Trophoblast cell (in vitro differentiated cells and primary cell): ENCODE measurements at regions not wholly inside any gene's neighbourhood (a gene's known extent, or its start where the extent isn't known, plus 50 kb on each side); places are given as distances from the start of the nearest gene placed in this dataset.
A peak's percentile ranks its signal among the peaks of the same experiment; 100 is the strongest.

Source experiments
- DNase-seq, 2 donors: peaks; one replicate each; pipeline ENCODE4 v3.0.0-alpha.2; 2016
- H2AFZ ChIP-seq: 2 replicates; pipeline ENCODE4 v1.6.1; 2013; ENCODE audit warnings: low read length, moderate library complexity, mild to moderate bottlenecking; ENCODE audit not compliant: insufficient read depth, poor library complexity
- H2AK5ac ChIP-seq: 2 replicates; pipeline ENCODE4 v1.6.1; 2013; ENCODE audit warnings: mild to moderate bottlenecking, low read length
- H2BK120ac ChIP-seq: 2 replicates; pipeline ENCODE4 v1.6.1; 2013; ENCODE audit warnings: low read length, mild to moderate bottlenecking, moderate library complexity; ENCODE audit not compliant: insufficient read depth, poor library complexity
- H2BK12ac ChIP-seq: 2 replicates; pipeline ENCODE4 v1.6.1; 2013; ENCODE audit warnings: mild to moderate bottlenecking, low read length, moderate library complexity
- H2BK5ac ChIP-seq: 2 replicates; pipeline ENCODE4 v1.6.1; 2013; ENCODE audit warnings: low read length, low read depth, moderate library complexity, mild to moderate bottlenecking; ENCODE audit not compliant: poor library complexity
- H3K14ac ChIP-seq: 2 replicates; pipeline ENCODE4 v1.6.1; 2013; ENCODE audit warnings: mild to moderate bottlenecking, low read length
- H3K18ac ChIP-seq: 2 replicates; pipeline ENCODE4 v1.6.1; 2013; ENCODE audit warnings: mild to moderate bottlenecking, low read length
- H3K23ac ChIP-seq: 2 replicates; pipeline ENCODE4 v1.6.1; 2013; ENCODE audit warnings: low read length
- H3K27ac ChIP-seq: 2 replicates; pipeline ENCODE4 v1.5.1; 2013; ENCODE audit warnings: low read depth, mild to moderate bottlenecking, inconsistent platforms, low read length, moderate library complexity
- H3K27me3 ChIP-seq: 2 replicates; pipeline ENCODE4 v1.6.1; 2013; ENCODE audit warnings: inconsistent platforms, mild to moderate bottlenecking, low read length, moderate library complexity; ENCODE audit not compliant: insufficient read depth
- H3K36me3 ChIP-seq, 2 experiments: 1 replicate in 1 of 2; 2 replicates in 1 of 2; pipeline ENCODE4 v1.6.1; 2013; ENCODE audit warnings: low read length in 2 of 2, mild to moderate bottlenecking in 2 of 2, moderate library complexity in 1 of 2; ENCODE audit not compliant: insufficient read depth in 2 of 2, control insufficient read depth in 1 of 2
- H3K4ac ChIP-seq: 2 replicates; pipeline ENCODE4 v1.6.1; 2013; ENCODE audit warnings: low read depth, mild to moderate bottlenecking, low read length, moderate library complexity
- H3K4me1 ChIP-seq, 2 experiments: 1 replicate in 1 of 2; 2 replicates in 1 of 2; pipeline ENCODE4 v1.6.1; 2013; ENCODE audit warnings: low read length in 2 of 2, mild to moderate bottlenecking in 2 of 2, moderate library complexity in 1 of 2; ENCODE audit not compliant: insufficient read depth in 2 of 2, control insufficient read depth in 1 of 2
- H3K4me2 ChIP-seq: 2 replicates; pipeline ENCODE4 v1.6.1; 2013; ENCODE audit warnings: inconsistent platforms, mild to moderate bottlenecking, low read length, moderate library complexity
- H3K4me3 ChIP-seq: 2 replicates; pipeline ENCODE4 v1.5.1; 2013; ENCODE audit warnings: mild to moderate bottlenecking, low read depth, low read length, inconsistent platforms
- H3K79me1 ChIP-seq: one replicate; pipeline ENCODE4 v1.6.1; 2013; ENCODE audit warnings: low read length
- H3K79me2 ChIP-seq: 2 replicates; pipeline ENCODE4 v1.6.1; 2013; ENCODE audit warnings: low read length, mild to moderate bottlenecking; ENCODE audit not compliant: control insufficient read depth, insufficient read depth, poor library complexity
- H3K9ac ChIP-seq: 2 replicates; pipeline ENCODE4 v1.6.1; 2013; ENCODE audit warnings: mild to moderate bottlenecking, low read length
- H3K9me3 ChIP-seq: 2 replicates; pipeline ENCODE4 v1.6.1; 2013; ENCODE audit warnings: low read depth, mild to moderate bottlenecking, control low read depth, inconsistent platforms, low read length; ENCODE audit not compliant: insufficient read depth
- H4K12ac ChIP-seq: 2 replicates; pipeline ENCODE4 v1.6.1; 2013; ENCODE audit warnings: low read depth, mild to moderate bottlenecking, low read length, moderate library complexity
- H4K8ac ChIP-seq: 2 replicates; pipeline ENCODE4 v1.6.1; 2013; ENCODE audit warnings: low read depth, mild to moderate bottlenecking, low read length, moderate library complexity
- H4K91ac ChIP-seq: one replicate; pipeline ENCODE4 v1.6.1; 2013; ENCODE audit warnings: low read depth, mild to moderate bottlenecking, low read length, moderate library complexity
- WGBS: extraction: QIAGEN DNeasy Blood & Tissue Kit; methylation state at CpG from one replicate; pipeline ENCODE4 v1.1.7; 2013; ENCODE audit warnings: missing lambda C conversion rate; ENCODE audit not compliant: insufficient read length, insufficient coverage; ENCODE audit errors: extremely low coverage; 5-methylcytosine and 5-hydroxymethylcytosine counted together

GRCh38 chr2:150989969-150990368 lies 271.7 kb downstream of the RBM43 start:
- Histone ChIP-seq H2BK12ac (no peak overlapping the region), H2BK120ac (no peak overlapping the region), H4K8ac (no peak overlapping the region), H3K4me2 (no peak overlapping the region), H3K23ac (no peak overlapping the region), H4K91ac (no peak overlapping the region), H3K27me3 (no peaks in the 10 kb centered on the region), H3K36me3 (peaks cover 17 to 20% of the 10 kb centered on the region in 2 experiments), H3K18ac (no peak overlapping the region), H3K79me1 (peaks cover 7% of the 10 kb centered on the region), H3K79me2 (no peaks in the 10 kb centered on the region), H2AFZ (no peak overlapping the region), H3K4ac (no peak overlapping the region), H4K12ac (no peak overlapping the region), H3K27ac (no peak overlapping the region), H3K9me3 (peaks cover 3% of the 10 kb centered on the region), H3K4me1 (peaks cover 4 to 11% of the 10 kb centered on the region in 2 experiments), H2BK5ac (no peak overlapping the region), H3K14ac (no peak overlapping the region), H2AK5ac (no peak overlapping the region), H3K9ac (no peak overlapping the region), H3K4me3 (no peak overlapping the region)
- WGBS = no CpG with 5 or more reads among the region's 1 CpG
- DNase-seq = no peak

DNA sequence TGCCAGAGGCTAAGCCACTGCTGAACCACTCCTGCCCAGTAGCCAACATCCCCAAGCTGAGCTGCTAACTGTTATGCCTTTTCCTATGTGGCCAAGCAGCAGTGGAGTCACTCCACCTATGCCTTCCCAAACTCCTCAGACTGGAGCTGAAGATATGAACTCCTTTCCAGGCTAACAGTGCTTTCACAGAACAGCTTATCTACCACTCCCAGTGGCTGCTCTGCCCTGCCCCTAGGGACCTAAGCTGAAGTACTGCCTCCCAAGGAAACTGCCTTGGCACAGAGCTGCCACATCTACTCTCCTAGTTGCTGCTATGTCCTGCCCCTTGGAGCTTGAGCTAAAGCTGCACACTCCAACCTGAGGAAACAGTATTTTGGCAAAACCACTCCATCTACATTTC lies 275.9 kb downstream of the RBM43 start:
- Histone ChIP-seq H2AK5ac (peak overlapping the region; percentile 34), H3K23ac (no peak overlapping the region), H4K12ac (no peak overlapping the region), H3K14ac (peak overlapping the region; percentile 55), H2BK120ac (peak overlapping the region; percentile 18), H4K8ac (peak overlapping the region; percentile 12), H3K4me2 (no peak overlapping the region), H3K27ac (no peak overlapping the region), H3K4me1 (peaks cover 11 to 21% of the 10 kb centered on the region in 2 experiments), H3K36me3 (peaks cover 17 to 20% of the 10 kb centered on the region in 2 experiments), H3K9me3 (peaks cover 3% of the 10 kb centered on the region), H3K4me3 (no peak overlapping the region), H2AFZ (no peak overlapping the region), H3K79me1 (peaks cover 27% of the 10 kb centered on the region), H3K4ac (peak overlapping the region; percentile 53), H3K9ac (no peak overlapping the region), H2BK5ac (no peak overlapping the region), H2BK12ac (peak overlapping the region; percentile 12), H3K18ac (peak overlapping the region; percentile 72), H3K27me3 (no peaks in the 10 kb centered on the region), H4K91ac (peak overlapping the region; percentile 30), H3K79me2 (peaks cover 7% of the 10 kb centered on the region)
- DNase-seq = no peak

DNA sequence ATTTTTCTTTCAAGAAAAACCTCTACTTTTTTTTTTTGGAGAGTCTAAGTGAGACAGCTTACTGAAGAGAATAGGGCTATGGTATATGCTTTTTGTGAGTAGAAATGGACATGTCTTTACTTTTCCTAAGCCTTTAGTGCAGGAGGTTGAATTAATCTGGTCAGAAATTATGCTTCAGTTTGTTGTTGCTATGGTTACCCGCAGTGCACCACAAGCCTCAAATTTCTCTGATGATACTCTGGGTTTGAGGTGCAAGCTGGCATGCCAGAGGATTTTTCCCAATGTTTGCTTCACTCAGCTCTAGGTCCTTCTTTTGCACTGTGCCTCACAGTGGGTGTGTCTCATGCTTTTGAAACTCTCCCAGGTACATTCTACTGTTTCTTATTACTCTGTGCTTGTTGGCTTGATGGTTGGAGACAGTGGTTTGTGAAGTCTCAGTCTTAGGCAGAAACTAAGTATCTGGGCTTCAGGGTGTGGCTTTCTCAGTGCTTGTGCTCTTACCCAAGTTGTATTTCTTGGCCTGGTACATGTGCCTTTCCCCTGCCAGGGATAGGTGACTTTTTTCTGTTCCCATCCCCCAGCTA lies 278.3 kb downstream of the RBM43 start:
- peaks cover 11 to 21% of the 10 kb centered on the region in 2 experiments for H3K4me1 ChIP-seq
- no peak overlapping the region for H2AFZ ChIP-seq
- H3K9me3 ChIP-seq = peaks cover 3% of the 10 kb centered on the region
- H2BK120ac ChIP-seq = peak overlapping the region; percentile 68
- peak overlapping the region; percentile 61 for H3K4ac ChIP-seq
- peak overlapping the region; percentile 89 for H3K27ac ChIP-seq
- H4K12ac ChIP-seq = peak overlapping the region; percentile 77
- no peaks in the 10 kb centered on the region for H3K27me3 ChIP-seq
- peak overlapping the region; percentile 98 for H4K91ac ChIP-seq
- H3K79me1 ChIP-seq = peaks cover 37% of the 10 kb centered on the region
- peak overlapping the region; percentile 73 for H2BK5ac ChIP-seq
- peak overlapping the region; percentile 48 for H2BK12ac ChIP-seq
- H3K79me2 ChIP-seq = peaks cover 7% of the 10 kb centered on the region
- peak overlapping the region; percentile 50 for H3K4me2 ChIP-seq
- H3K4me3 ChIP-seq = no peak overlapping the region
- DNase-seq = no peak
- WGBS = no CpG with 5 or more reads among the region's 1 CpG
- H3K36me3 ChIP-seq = peaks cover 17 to 20% of the 10 kb centered on the region in 2 experiments
- peak overlapping the region; percentile 86 for H4K8ac ChIP-seq
- H2AK5ac ChIP-seq = peak overlapping the region; percentile 21
- H3K18ac ChIP-seq = peak overlapping the region; percentile 87
- peak overlapping the region; percentile 85 for H3K14ac ChIP-seq
- H3K23ac ChIP-seq = no peak overlapping the region
- H3K9ac ChIP-seq = no peak overlapping the region

GRCh38 chr2:150981826-150982225 lies 279.8 kb downstream of the RBM43 start:
- Histone ChIP-seq H2BK12ac (no peak overlapping the region), H3K9me3 (peaks cover 3% of the 10 kb centered on the region), H3K36me3 (peaks cover 16% of the 10 kb centered on the region in 2 experiments), H3K27ac (peak overlapping the region; percentile 99), H3K79me1 (peaks cover 47% of the 10 kb centered on the region), H3K14ac (no peak overlapping the region), H3K79me2 (peaks cover 10% of the 10 kb centered on the region), H4K12ac (no peak overlapping the region), H4K8ac (no peak overlapping the region), H3K18ac (no peak overlapping the region), H4K91ac (peak overlapping the region; percentile 78), H2AK5ac (no peak overlapping the region), H3K9ac (no peak overlapping the region), H3K4me1 (peaks cover 15 to 28% of the 10 kb centered on the region in 2 experiments), H2BK5ac (peak overlapping the region; percentile 98), H3K23ac (no peak overlapping the region), H3K4me3 (no peak overlapping the region), H3K4me2 (peak overlapping the region; percentile 54), H2BK120ac (peak overlapping the region; percentile 87), H2AFZ (no peak overlapping the region), H3K4ac (no peak overlapping the region), H3K27me3 (no peaks in the 10 kb centered on the region)
- WGBS = no CpG with 5 or more reads among the region's 2 CpGs
- DNase-seq = no peak
